Stimulated activated CD4-positive, alpha-beta T cell treated with anti-CD3 and anti-CD28 coated beads, Interleukin-15, amount 100 ng/mL, for 24 hours (primary cell): ENCODE measurements at regions not wholly inside any gene's neighbourhood (a gene's known extent, or its start where the extent isn't known, plus 50 kb on each side); places are given as distances from the start of the nearest gene placed in this dataset.
"Not testable (repeated sequence)": the region's sequence is repeated elsewhere in the genome, so short reads cannot be mapped to it uniquely, and the experiment has no call there.

Source experiments
- DNase-seq: peaks from one replicate; pipeline ENCODE4 v3.0.0-alpha.2; 2020

- DNase-seq = not testable (repeated sequence)
Measured at GRCh38 chr21:9795291-9795690, 726.1 kb upstream of the TPTE start.

GRCh38 chr21:9796293-9796692, 725.1 kb upstream of the TPTE start:
- DNase-seq = not testable (repeated sequence)

- not testable (repeated sequence) for DNase-seq
Measured at GRCh38 chr21:9807675-9808074, 713.7 kb upstream of the TPTE start.

GRCh38 chr21:9811223-9812004, 710.0 kb upstream of the TPTE start:
- not testable (repeated sequence) for DNase-seq

GRCh38 chr21:9812507-9812906, 708.9 kb upstream of the TPTE start:
- not testable (repeated sequence) for DNase-seq

- DNase-seq = not testable (repeated sequence)
Measured at GRCh38 chr21:9813894-9814814, 707.2 kb upstream of the TPTE start.

GRCh38 chr21:9815181-9815789, 706.1 kb upstream of the TPTE start:
- not testable (repeated sequence) for DNase-seq

- not testable (repeated sequence) for DNase-seq
Measured at GRCh38 chr21:9816734-9817334, 704.5 kb upstream of the TPTE start.

GRCh38 chr21:9817841-9818441, 703.4 kb upstream of the TPTE start:
- not testable (repeated sequence) for DNase-seq

GRCh38 chr21:9819549-9820192, 701.7 kb upstream of the TPTE start:
- not testable (repeated sequence) for DNase-seq

GRCh38 chr21:9820579-9820978, 700.8 kb upstream of the TPTE start:
- DNase-seq = not testable (repeated sequence)

GRCh38 chr21:9821472-9821871, 699.9 kb upstream of the TPTE start:
- DNase-seq = not testable (repeated sequence)

- not testable (repeated sequence) for DNase-seq
Measured at GRCh38 chr21:9822093-9822820, 699.1 kb upstream of the TPTE start.

GRCh38 chr21:9823197-9824157, 697.9 kb upstream of the TPTE start:
- peak; percentile 20 for DNase-seq

- not testable (repeated sequence) for DNase-seq
Measured at GRCh38 chr21:9830801-9831200, 690.6 kb upstream of the TPTE start.

- not testable (repeated sequence) for DNase-seq
Measured at GRCh38 chr21:9832751-9833150, 688.6 kb upstream of the TPTE start.

GRCh38 chr21:9836547-9836946, 684.8 kb upstream of the TPTE start:
- DNase-seq = not testable (repeated sequence)

- peak; percentile 22 for DNase-seq
Measured at GRCh38 chr21:9837001-9837400, 684.4 kb upstream of the TPTE start.

GRCh38 chr21:9837526-9837925, 683.9 kb upstream of the TPTE start:
- not testable (repeated sequence) for DNase-seq
